Liver (tissue), 8 donors: ENCODE measurements at regions not wholly inside any gene's neighbourhood (a gene's known extent, or its start where the extent isn't known, plus 50 kb on each side); places are given as distances from the start of the nearest gene placed in this dataset.

Experiments
- DNase-seq: peaks from one replicate; pipeline ENCODE4 v3.0.0-alpha.2; 2017; ENCODE audit warnings: low spot score
- H3K27ac ChIP-seq, 2 donors: one replicate each; pipeline ENCODE4 v1.7.0; 2013; ENCODE audit warnings: inconsistent platforms in 2 of 2, low read length in 2 of 2, control low read depth in 1 of 2, low read depth in 1 of 2, mild to moderate bottlenecking in 1 of 2
- H3K27me3 ChIP-seq, 4 donors: one replicate each; pipeline versions ENCODE4 v1.6.1 to v1.7.0; 2013; ENCODE audit warnings: low read length in 3 of 4, inconsistent platforms in 1 of 4, mild to moderate bottlenecking in 1 of 4, moderate library complexity in 1 of 4; ENCODE audit not compliant: control insufficient read depth in 4 of 4, insufficient read depth in 4 of 4
- H3K36me3 ChIP-seq, 4 donors: one replicate each; pipeline versions ENCODE4 v1.6.1 to v1.7.0; 2013; ENCODE audit warnings: low read length in 3 of 4, mild to moderate bottlenecking in 3 of 4, low read depth in 1 of 4, moderate library complexity in 1 of 4; ENCODE audit not compliant: control insufficient read depth in 4 of 4, insufficient read depth in 3 of 4
- H3K4me1 ChIP-seq, 4 donors: one replicate each; pipeline versions ENCODE4 v1.6.1 to v1.7.0; 2013; ENCODE audit warnings: low read length in 3 of 4, mild to moderate bottlenecking in 3 of 4, moderate library complexity in 1 of 4; ENCODE audit not compliant: control insufficient read depth in 4 of 4, insufficient read depth in 4 of 4
- H3K4me3 ChIP-seq, 3 donors: one replicate each; pipeline versions ENCODE4 v1.6.1 to v1.7.0; 2013; ENCODE audit warnings: low read length in 3 of 3, control low read depth in 1 of 3, low read depth in 1 of 3, mild to moderate bottlenecking in 1 of 3
- H3K9ac ChIP-seq, 2 donors: one replicate each; pipeline ENCODE4 v1.7.0; 2013; ENCODE audit warnings: low read length in 2 of 2, mild to moderate bottlenecking in 2 of 2, moderate library complexity in 2 of 2, control low read depth in 1 of 2, low read depth in 1 of 2
- H3K9me3 ChIP-seq, 4 donors: one replicate each; pipeline versions ENCODE4 v1.6.1 to v1.7.0; 2013; ENCODE audit warnings: low read length in 3 of 4; ENCODE audit not compliant: control insufficient read depth in 4 of 4
- ATF3 ChIP-seq: IDR thresholded peaks from 2 replicates; pipeline ENCODE4 v1.6.1; 2016; ENCODE audit warnings: antibody characterized with exemption
- CTCF ChIP-seq: fragments of 150-350 bp; IDR thresholded peaks from 2 replicates; pipeline ENCODE4 v1.5.1; 2017; ENCODE audit warnings: improper control_type of control experiment, low read depth, low read length; ENCODE audit not compliant: missing input control
- EGR1 ChIP-seq, 2 donors: IDR thresholded peaks; 2 replicates each; pipeline ENCODE4 v1.6.1; 2016 to 2018; ENCODE audit warnings: antibody characterized with exemption in 2 of 2, low read depth in 2 of 2
- FOXA2 ChIP-seq: IDR thresholded peaks from 2 replicates; pipeline ENCODE4 v1.6.1; 2016; ENCODE audit warnings: antibody characterized with exemption
- GABPA ChIP-seq, 2 donors: IDR thresholded peaks in 1 of 2; conservative IDR thresholded peaks in 1 of 2; 2 replicates each; pipeline ENCODE4 v1.6.1; 2016; ENCODE audit warnings: antibody characterized with exemption in 2 of 2, mild to moderate bottlenecking in 1 of 2, moderate library complexity in 1 of 2
- HNF4A ChIP-seq, 2 donors: conservative IDR thresholded peaks; 2 replicates each; pipeline ENCODE4 v1.6.1; 2016; ENCODE audit warnings: antibody characterized with exemption in 2 of 2, mild to moderate bottlenecking in 2 of 2
- HNF4G ChIP-seq: IDR thresholded peaks from 2 replicates; pipeline ENCODE4 v1.6.1; 2016; ENCODE audit warnings: antibody characterized with exemption
- JUND ChIP-seq, 2 donors: IDR thresholded peaks; 2 replicates each; pipeline ENCODE4 v1.6.1; 2016; ENCODE audit warnings: antibody characterized with exemption in 2 of 2
- MAX ChIP-seq: IDR thresholded peaks from 2 replicates; pipeline ENCODE4 v1.6.1; 2016; ENCODE audit warnings: antibody characterized with exemption
- NR2F2 ChIP-seq: IDR thresholded peaks from 2 replicates; pipeline ENCODE4 v1.6.1; 2016; ENCODE audit warnings: antibody characterized with exemption
- RAD21 ChIP-seq, 2 donors: IDR thresholded peaks; 2 replicates each; pipeline ENCODE4 v1.6.1; 2016; ENCODE audit warnings: antibody characterized with exemption in 2 of 2, mild to moderate bottlenecking in 2 of 2
- REST ChIP-seq: IDR thresholded peaks from 2 replicates; pipeline ENCODE4 v1.6.1; 2016; ENCODE audit warnings: antibody characterized with exemption, mild to moderate bottlenecking
- RXRA ChIP-seq, 2 donors: IDR thresholded peaks; 2 replicates each; pipeline ENCODE4 v1.6.1; 2017 to 2018; ENCODE audit warnings: antibody characterized with exemption in 2 of 2, mild to moderate bottlenecking in 1 of 2
- SP1 ChIP-seq: IDR thresholded peaks from 2 replicates; pipeline ENCODE4 v1.6.1; 2018; ENCODE audit warnings: antibody characterized with exemption, mild to moderate bottlenecking
- TAF1 ChIP-seq: conservative IDR thresholded peaks from 2 replicates; pipeline ENCODE4 v1.6.1; 2016; ENCODE audit warnings: antibody characterized with exemption, mild to moderate bottlenecking
- YY1 ChIP-seq: IDR thresholded peaks from 2 replicates; pipeline ENCODE4 v1.6.1; 2016; ENCODE audit warnings: antibody characterized with exemption, mild to moderate bottlenecking
- ZBTB33 ChIP-seq: IDR thresholded peaks from 2 replicates; pipeline ENCODE4 v1.6.1; 2016; ENCODE audit warnings: antibody characterized with exemption
- WGBS: extraction: QIAGEN DNeasy Blood & Tissue Kit; methylation state at CpG from one replicate; pipeline ENCODE4 v1.1.7; 2013; 5-methylcytosine and 5-hydroxymethylcytosine counted together
- donor health status: healthy.
- donor health status: healthy.
- donor health status: healthy.
- donor health status: healthy.
- donor health status: healthy.

- H3K4me1 ChIP-seq, result no peaks in the 10 kb centered on the region
- H3K9ac ChIP-seq, result no peak overlapping the region
- H3K9me3 ChIP-seq, result no peaks in the 10 kb centered on the region
- peaks cover 0 to 3% (median 0%) of the 10 kb centered on the region in 4 donors for H3K27me3 ChIP-seq
- WGBS, result 93% methylated on average over 11 of the region's 11 CpGs
- no peak overlapping the region for H3K27ac ChIP-seq
- no peaks in the 10 kb centered on the region for H3K36me3 ChIP-seq
- no peak overlapping the region for H3K4me3 ChIP-seq
- DNase-seq, result no peak
- no peak for TF ChIP-seq FOXA2
- no peak for TF ChIP-seq MAX
- TF ChIP-seq RAD21 (IDR thresholded peaks at IDR 0.05), result no peak
- no peak for TF ChIP-seq CTCF
- TF ChIP-seq ATF3, result no peak
- no peak for TF ChIP-seq TAF1
- no peak for TF ChIP-seq JUND (IDR thresholded peaks at IDR 0.05)
- no peak for TF ChIP-seq RXRA (IDR thresholded peaks at IDR 0.05)
- no peak for TF ChIP-seq EGR1 (IDR thresholded peaks at IDR 0.05; ENCODE audit: low read depth in 2 of 2)
- no peak for TF ChIP-seq ZBTB33
- no peak for TF ChIP-seq REST
- no peak for TF ChIP-seq YY1
- TF ChIP-seq HNF4G, result no peak
- TF ChIP-seq GABPA (IDR thresholded peaks at IDR 0.05 in 1 of 2, conservative IDR thresholded peaks at IDR 0.05 in 1 of 2), result no peak
- no peak for TF ChIP-seq NR2F2
- no peak for TF ChIP-seq SP1
- TF ChIP-seq HNF4A (conservative IDR thresholded peaks at IDR 0.05), result no peak
These were observed 174.3 kb downstream of the AACS start for GRCh38 chr12:125239563-125239962.

GRCh38 chr12:125240717-125241116 is 175.5 kb downstream of the AACS start:
- H3K36me3 ChIP-seq, result no peaks in the 10 kb centered on the region
- peaks cover 0 to 3% (median 0%) of the 10 kb centered on the region in 4 donors for H3K27me3 ChIP-seq
- H3K4me1 ChIP-seq, result no peaks in the 10 kb centered on the region
- H3K9ac ChIP-seq, result no peak overlapping the region
- DNase-seq, result no peak
- 68% methylated on average over 17 of the region's 17 CpGs for WGBS
- no peaks in the 10 kb centered on the region for H3K9me3 ChIP-seq
- no peak overlapping the region for H3K27ac ChIP-seq
- H3K4me3 ChIP-seq, result no peak overlapping the region
- TF ChIP-seq NR2F2 (no peak), HNF4A (conservative IDR thresholded peaks at IDR 0.05) (no peak), REST (no peak), EGR1 (IDR thresholded peaks at IDR 0.05; ENCODE audit: low read depth in 2 of 2) (no peak), RXRA (IDR thresholded peaks at IDR 0.05) (no peak), FOXA2 (no peak), YY1 (no peak), ZBTB33 (no peak), RAD21 (IDR thresholded peaks at IDR 0.05) (no peak)
